Mucosa of stomach (tissue), 1 donor: ENCODE measurements at regions not wholly inside any gene's neighbourhood (a gene's known extent, or its start where the extent isn't known, plus 50 kb on each side); places are given as distances from the start of the nearest gene placed in this dataset.
A peak's percentile ranks its signal among the peaks of the same experiment; 100 is the strongest.

ENCODE experiments used
- H3K27me3 ChIP-seq: one replicate; pipeline ENCODE4 v1.7.0; 2013; ENCODE audit warnings: mild to moderate bottlenecking, low read length; ENCODE audit not compliant: control insufficient read depth, insufficient read depth
- H3K36me3 ChIP-seq: one replicate; pipeline ENCODE4 v1.7.0; 2013; ENCODE audit warnings: low read length; ENCODE audit not compliant: control insufficient read depth, insufficient read depth
- H3K4me1 ChIP-seq: one replicate; pipeline ENCODE4 v1.7.0; 2013; ENCODE audit warnings: mild to moderate bottlenecking, low read length; ENCODE audit not compliant: control insufficient read depth, insufficient read depth
- H3K4me3 ChIP-seq: one replicate; pipeline ENCODE4 v1.7.0; 2013; ENCODE audit warnings: low read length
- H3K9ac ChIP-seq: one replicate; pipeline ENCODE4 v1.7.0; 2013; ENCODE audit warnings: mild to moderate bottlenecking, low read length, moderate library complexity
- H3K9me3 ChIP-seq: one replicate; pipeline ENCODE4 v1.7.0; 2013; ENCODE audit warnings: mild to moderate bottlenecking, low read length, moderate library complexity; ENCODE audit not compliant: control insufficient read depth
- donor health status: Pancreatic carcinoma.

- Histone ChIP-seq H3K9me3 (no peaks in the 10 kb centered on the region), H3K9ac (no peak overlapping the region), H3K4me1 (peaks cover 27% of the 10 kb centered on the region), H3K27me3 (no peaks in the 10 kb centered on the region), H3K36me3 (no peaks in the 10 kb centered on the region), H3K4me3 (no peak overlapping the region)
Measured at GRCh38 chr12:92513231-92513730, 189.5 kb upstream of the PLEKHG7 start.

GRCh38 chr12:92511786-92512185 lies 191.0 kb upstream of the PLEKHG7 start:
- Histone ChIP-seq H3K9me3 (no peaks in the 10 kb centered on the region), H3K9ac (no peak overlapping the region), H3K36me3 (no peaks in the 10 kb centered on the region), H3K4me3 (no peak overlapping the region), H3K4me1 (peaks cover 19% of the 10 kb centered on the region), H3K27me3 (no peaks in the 10 kb centered on the region)

GRCh38 chr12:92509156-92509738 lies 193.5 kb upstream of the PLEKHG7 start:
- no peak overlapping the region for H3K9ac ChIP-seq
- H3K4me3 ChIP-seq = no peak overlapping the region
- no peaks in the 10 kb centered on the region for H3K27me3 ChIP-seq
- H3K4me1 ChIP-seq = peaks cover 27% of the 10 kb centered on the region
- H3K9me3 ChIP-seq = no peaks in the 10 kb centered on the region
- H3K36me3 ChIP-seq = no peaks in the 10 kb centered on the region

GRCh38 chr12:92506891-92507290 lies 195.9 kb upstream of the PLEKHG7 start:
- H3K27me3 ChIP-seq = no peaks in the 10 kb centered on the region
- no peaks in the 10 kb centered on the region for H3K9me3 ChIP-seq
- peaks cover 44% of the 10 kb centered on the region for H3K4me1 ChIP-seq
- H3K4me3 ChIP-seq = no peak overlapping the region
- H3K9ac ChIP-seq = no peak overlapping the region
- H3K36me3 ChIP-seq = no peaks in the 10 kb centered on the region

GRCh38 chr12:92506460-92506859 lies 196.3 kb upstream of the PLEKHG7 start:
- Histone ChIP-seq H3K36me3 (no peaks in the 10 kb centered on the region), H3K4me3 (no peak overlapping the region), H3K4me1 (peaks cover 44% of the 10 kb centered on the region), H3K9me3 (no peaks in the 10 kb centered on the region), H3K27me3 (no peaks in the 10 kb centered on the region), H3K9ac (peak overlapping the region; percentile 29)

- Histone ChIP-seq H3K4me3 (no peak overlapping the region), H3K9me3 (no peaks in the 10 kb centered on the region), H3K4me1 (peaks cover 44% of the 10 kb centered on the region), H3K36me3 (no peaks in the 10 kb centered on the region), H3K9ac (peak overlapping the region; percentile 29), H3K27me3 (no peaks in the 10 kb centered on the region)
Measured at GRCh38 chr12:92505254-92506231, 197.2 kb upstream of the PLEKHG7 start.

- no peaks in the 10 kb centered on the region for H3K9me3 ChIP-seq
- H3K4me3 ChIP-seq = no peak overlapping the region
- no peaks in the 10 kb centered on the region for H3K36me3 ChIP-seq
- H3K9ac ChIP-seq = no peak overlapping the region
- H3K4me1 ChIP-seq = peaks cover 44% of the 10 kb centered on the region
- H3K27me3 ChIP-seq = no peaks in the 10 kb centered on the region
Measured at GRCh38 chr12:92504594-92504981, 198.2 kb upstream of the PLEKHG7 start.

- Histone ChIP-seq H3K27me3 (no peaks in the 10 kb centered on the region), H3K9me3 (no peaks in the 10 kb centered on the region), H3K36me3 (no peaks in the 10 kb centered on the region), H3K9ac (no peak overlapping the region), H3K4me1 (peaks cover 44% of the 10 kb centered on the region), H3K4me3 (no peak overlapping the region)
Measured at GRCh38 chr12:92503971-92504593, 198.7 kb upstream of the PLEKHG7 start.

- Histone ChIP-seq H3K4me3 (no peak overlapping the region), H3K9ac (no peak overlapping the region), H3K27me3 (no peaks in the 10 kb centered on the region), H3K4me1 (peaks cover 44% of the 10 kb centered on the region), H3K9me3 (no peaks in the 10 kb centered on the region), H3K36me3 (no peaks in the 10 kb centered on the region)
Measured at GRCh38 chr12:92503029-92503931, 199.5 kb upstream of the PLEKHG7 start.

- Histone ChIP-seq H3K36me3 (no peaks in the 10 kb centered on the region), H3K4me1 (peaks cover 44% of the 10 kb centered on the region), H3K27me3 (no peaks in the 10 kb centered on the region), H3K9me3 (no peaks in the 10 kb centered on the region), H3K4me3 (no peak overlapping the region), H3K9ac (no peak overlapping the region)
Measured at GRCh38 chr12:92502417-92503028, 200.3 kb upstream of the PLEKHG7 start.

GRCh38 chr12:92496790-92497189 lies 206.0 kb upstream of the PLEKHG7 start:
- Histone ChIP-seq H3K27me3 (no peaks in the 10 kb centered on the region), H3K9me3 (no peaks in the 10 kb centered on the region), H3K4me3 (no peak overlapping the region), H3K9ac (no peak overlapping the region), H3K36me3 (no peaks in the 10 kb centered on the region), H3K4me1 (no peaks in the 10 kb centered on the region)
